Ecto neural progenitor cell (in vitro differentiated cells): ENCODE measurements at regions not wholly inside any gene's neighbourhood (a gene's known extent, or its start where the extent isn't known, plus 50 kb on each side); places are given as distances from the start of the nearest gene placed in this dataset.
"Not testable (repeated sequence)": the region's sequence is repeated elsewhere in the genome, so short reads cannot be mapped to it uniquely, and the experiment has no call there.

Experiments used
- DNase-seq: peaks from one replicate; pipeline ENCODE4 v3.0.0-alpha.2; 2018; ENCODE audit warnings: low spot score

DNA sequence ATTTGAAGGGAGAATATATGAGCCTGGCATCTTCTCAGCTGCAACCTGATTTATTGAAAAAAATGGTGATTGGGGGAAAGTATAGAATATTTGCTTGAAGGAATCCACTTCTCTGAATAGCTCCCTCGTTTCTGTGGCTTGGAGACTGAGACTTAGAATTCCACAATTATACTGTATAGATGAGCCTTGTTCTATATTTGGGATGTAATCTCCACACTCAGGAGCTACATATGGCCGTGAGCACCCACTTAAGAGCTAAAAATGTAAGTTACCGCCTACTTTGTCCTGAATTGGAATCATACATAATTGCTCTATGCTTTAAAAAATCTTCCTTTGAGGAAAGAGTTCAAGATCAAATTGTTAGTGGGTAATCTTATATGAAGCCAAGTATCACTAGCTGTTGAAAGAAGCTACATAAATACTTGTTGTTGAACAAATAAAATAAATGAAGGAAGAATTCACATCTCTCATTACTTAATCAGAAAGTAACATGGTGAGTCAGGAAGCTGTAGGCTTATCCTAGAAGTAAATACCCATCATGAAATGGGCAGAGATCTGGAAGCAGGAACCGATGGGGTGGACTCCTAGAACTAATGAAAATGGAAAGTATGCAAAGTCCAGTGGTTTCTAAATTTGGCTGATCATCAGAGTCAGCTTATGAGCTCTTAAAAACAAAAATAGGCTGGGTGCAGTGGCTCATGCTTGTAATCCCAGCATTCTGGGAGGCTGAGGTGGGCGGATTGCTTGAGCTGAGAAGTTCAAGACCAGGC, 254.3 kb downstream of the SOX4 start:
- no peak for DNase-seq

DNA sequence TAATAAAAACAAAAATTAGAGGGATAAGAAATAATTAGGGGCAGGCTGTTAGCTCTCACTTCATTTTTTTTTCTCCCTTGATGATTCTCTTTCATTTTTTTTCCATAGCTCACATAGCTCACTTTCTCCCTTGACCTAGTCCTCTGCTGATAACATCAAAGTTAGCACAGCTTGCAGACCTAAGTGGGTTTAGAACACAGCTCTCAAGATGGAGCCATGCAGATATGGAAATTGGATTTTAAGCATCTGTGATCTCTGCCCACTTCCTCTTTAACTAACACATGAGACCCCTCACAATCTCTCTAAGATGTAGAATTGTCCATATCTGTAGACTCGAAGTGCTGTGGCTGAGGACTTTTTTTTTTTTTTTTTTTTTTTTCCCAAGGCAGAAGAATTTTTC, 257.1 kb downstream of the SOX4 start:
- no peak for DNase-seq

GRCh38 chr6:21855811-21856455, 262.4 kb downstream of the SOX4 start:
- DNase-seq, result no peak

DNA sequence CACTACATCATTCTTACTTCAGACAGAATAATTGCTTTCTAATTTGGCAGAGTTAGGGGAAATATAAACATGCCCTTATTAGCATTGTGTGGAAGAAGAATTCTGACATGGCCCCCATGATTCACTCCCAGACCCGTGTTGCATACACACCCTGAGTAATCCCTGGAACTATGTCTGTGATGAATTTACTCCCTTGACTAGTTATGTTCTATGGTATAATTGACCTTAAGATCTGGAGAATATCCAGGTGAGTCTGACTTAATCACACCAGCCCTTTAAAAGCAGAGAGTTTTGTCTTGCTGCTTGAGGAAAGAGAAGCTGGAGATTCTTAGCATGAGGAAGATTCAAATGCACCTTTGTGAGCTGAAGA, 262.9 kb downstream of the SOX4 start:
- DNase-seq, result no peak

GRCh38 chr6:21856844-21857243, 263.3 kb downstream of the SOX4 start:
- no peak for DNase-seq

- no peak for DNase-seq
Measured at GRCh38 chr6:21858076-21858475, 264.5 kb downstream of the SOX4 start.

GRCh38 chr6:21859193-21859735, 265.7 kb downstream of the SOX4 start:
- DNase-seq, result no peak

- no peak for DNase-seq
Measured at GRCh38 chr6:21861942-21862341, 268.4 kb downstream of the SOX4 start.

DNA sequence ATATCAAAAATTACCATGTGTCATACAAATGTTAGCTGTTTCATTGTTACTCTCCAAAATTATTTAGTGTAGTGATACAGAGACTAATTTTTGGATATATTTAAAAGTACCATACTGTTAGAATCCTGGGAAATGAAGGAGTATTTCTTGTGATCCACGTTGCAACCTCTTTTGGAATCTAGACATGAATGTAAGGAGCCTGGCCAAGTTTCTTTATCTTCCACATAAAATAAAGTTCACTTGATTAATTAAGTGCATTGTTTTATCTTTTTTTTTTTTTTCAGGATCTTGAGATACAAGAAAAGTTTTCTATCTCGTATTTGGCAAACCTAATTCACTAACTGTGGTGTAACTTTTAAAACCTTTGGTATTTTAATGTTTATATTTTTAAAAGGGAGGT, 270.7 kb downstream of the SOX4 start:
- no peak for DNase-seq

- DNase-seq, result no peak
Measured at GRCh38 chr6:21868226-21868625, 274.7 kb downstream of the SOX4 start.

- DNase-seq, result no peak
Measured at GRCh38 chr6:21869085-21869771, 275.7 kb downstream of the SOX4 start.

- no peak for DNase-seq
Measured at GRCh38 chr6:21870076-21870730, 276.7 kb downstream of the SOX4 start.

GRCh38 chr6:21871831-21872230, 278.3 kb downstream of the SOX4 start:
- DNase-seq, result no peak

- no peak for DNase-seq
Measured at GRCh38 chr6:21872749-21873148, 279.2 kb downstream of the SOX4 start.

DNA sequence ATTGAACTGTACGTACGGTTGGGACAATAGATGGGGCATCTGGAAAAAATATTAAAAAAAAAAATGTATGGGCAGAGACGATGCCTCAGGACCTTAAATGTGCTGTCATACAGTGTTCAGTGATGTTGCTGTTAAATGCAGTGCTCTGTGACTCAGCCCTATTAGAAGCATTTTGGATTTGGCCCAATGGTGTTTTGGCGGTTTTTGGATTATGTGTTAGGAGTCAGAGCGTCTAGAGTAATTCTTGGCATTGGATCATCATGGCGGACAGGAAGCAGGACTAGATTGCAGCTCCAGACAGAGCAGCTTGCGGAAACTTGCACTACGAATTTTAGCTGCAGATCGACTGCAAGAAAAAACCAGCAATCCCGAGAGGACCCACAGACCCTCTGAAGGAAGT, 280.0 kb downstream of the SOX4 start:
- no peak for DNase-seq

DNA sequence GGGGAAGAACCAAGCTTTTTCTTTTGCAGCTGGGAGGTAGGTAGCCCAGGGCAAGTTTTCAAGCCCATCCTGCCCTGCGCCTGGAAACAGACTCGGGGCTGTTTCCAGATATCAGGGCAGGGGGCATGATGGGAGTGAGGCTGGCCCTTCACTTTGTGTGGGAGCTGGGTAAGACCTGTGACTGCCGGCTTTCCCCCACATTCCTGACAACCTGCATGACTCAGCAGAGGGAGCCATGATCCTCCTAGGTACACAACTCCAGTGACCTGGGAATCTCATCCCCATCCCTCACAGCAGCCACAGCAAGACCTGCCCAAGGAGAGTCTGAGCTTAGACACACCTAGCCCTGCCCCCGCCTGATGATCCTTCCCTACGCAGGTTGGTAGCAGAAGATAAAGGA, 280.8 kb downstream of the SOX4 start:
- DNase-seq, result no peak

DNA sequence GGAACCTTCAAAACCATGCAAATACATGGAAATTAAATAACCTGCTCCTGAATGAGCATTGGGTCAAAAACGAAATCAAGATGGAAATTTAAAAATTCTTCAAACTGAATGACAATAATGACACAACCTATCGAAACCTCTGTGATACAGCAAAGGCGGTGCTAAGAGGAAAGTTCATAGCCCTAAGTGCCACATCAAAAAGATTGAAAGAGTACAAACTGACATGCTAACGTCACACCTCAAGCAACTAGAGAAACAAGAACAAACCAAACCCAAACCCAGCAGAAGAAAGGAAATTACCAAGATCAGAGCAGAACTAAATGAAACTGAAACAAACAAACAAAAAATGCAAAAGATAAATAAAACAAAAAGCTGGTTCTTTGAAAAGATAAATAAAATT, 283.5 kb downstream of the SOX4 start:
- not testable (repeated sequence) for DNase-seq

DNA sequence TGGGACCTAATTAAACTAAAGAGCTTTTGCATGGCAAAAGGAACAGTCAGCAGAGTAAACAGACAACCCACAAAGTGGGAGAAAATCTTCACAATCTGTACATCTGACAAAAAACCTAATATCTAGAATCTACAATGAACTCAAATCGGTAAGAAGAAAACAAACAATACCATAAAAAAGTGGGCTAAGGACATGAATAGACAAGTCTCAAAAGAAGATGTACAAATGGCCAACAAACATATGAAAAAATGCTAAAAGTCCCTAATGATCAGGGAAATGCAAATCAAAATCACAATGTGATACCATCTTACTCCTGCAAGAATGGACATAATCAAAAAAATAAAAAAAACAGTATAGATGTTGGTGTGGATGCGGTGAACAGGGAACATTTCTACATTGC, 286.7 kb downstream of the SOX4 start:
- not testable (repeated sequence) for DNase-seq

- no peak for DNase-seq
Measured at GRCh38 chr6:21881969-21882465, 288.5 kb downstream of the SOX4 start.

- DNase-seq, result no peak
Measured at GRCh38 chr6:21883595-21884328, 290.2 kb downstream of the SOX4 start.

GRCh38 chr6:21885111-21885510, 291.6 kb downstream of the SOX4 start:
- DNase-seq, result no peak
